B cell (primary cell): ENCODE measurements at regions not wholly inside any gene's neighbourhood (a gene's known extent, or its start where the extent isn't known, plus 50 kb on each side); places are given as distances from the start of the nearest gene placed in this dataset.

Source experiments
- ATAC-seq: fragments of 200-7000 bp; cut with Tn5 transposase; one replicate; pipeline ENCODE4 v1.10.0; 2021; ENCODE audit warnings: low read depth, mild to moderate bottlenecking, moderate number of reproducible peaks, moderate library complexity
- CTCF ChIA-PET: fragments of 350-600 bp; sonication (Branson Sonifier 250); formaldehyde crosslinking; loops from one replicate; lab custom pipeline; 2021; ENCODE audit warnings: antibody characterized with exemption, inconsistent platforms; lab: Charles Lee
- POLR2A ChIA-PET: fragments of 350-600 bp; sonication (Branson Sonifier 250); formaldehyde crosslinking; loops from one replicate; lab custom pipeline; 2021; ENCODE audit warnings: antibody characterized with exemption; lab: Charles Lee
- DNase-seq: peaks from one replicate; pipeline ENCODE4 v3.0.0; 2013
- H2AFZ ChIP-seq: 2 replicates; pipeline ENCODE4 v1.6.1; 2012; ENCODE audit warnings: mild to moderate bottlenecking, low read depth, low read length; ENCODE audit not compliant: insufficient read depth, poor library complexity, severe bottlenecking
- H3K27ac ChIP-seq, 2 donors: 1 replicate in 1 of 2; 2 replicates in 1 of 2; pipeline ENCODE4 v1.5.1; 2012 to 2013; ENCODE audit warnings: low read length in 2 of 2, mild to moderate bottlenecking in 2 of 2, moderate library complexity in 1 of 2
- H3K27me3 ChIP-seq, 4 experiments: fragments of 200-600 bp in 1 of 4; sonication (generic) in 1 of 4; replicated peaks in 1 of 4; 1 replicate in 2 of 4; 2 replicates in 2 of 4; pipeline versions ENCODE4 v1.6.1 to v1.7.0; 2013 to 2016; ENCODE audit warnings: low read length in 3 of 4, mild to moderate bottlenecking in 2 of 4, mixed read lengths in 1 of 4, moderate library complexity in 1 of 4; ENCODE audit not compliant: insufficient read depth in 4 of 4, control insufficient read depth in 3 of 4; ENCODE audit errors: control extremely low read depth in 1 of 4
- H3K36me3 ChIP-seq, 2 experiments: replicated peaks in 1 of 2; 1 replicate in 1 of 2; 2 replicates in 1 of 2; pipeline versions ENCODE4 v1.6.1 to v1.7.1; 2013; ENCODE audit warnings: low read length in 1 of 2; ENCODE audit not compliant: insufficient read depth in 2 of 2, control insufficient read depth in 1 of 2; ENCODE audit errors: control extremely low read depth in 1 of 2, extremely low read depth in 1 of 2
- H3K4me1 ChIP-seq, 2 donors: fragments of 200-600 bp in 1 of 2; sonication (generic) in 1 of 2; 1 replicate in 1 of 2; 2 replicates in 1 of 2; pipeline versions ENCODE4 v1.5.1 to v1.6.1; 2013 to 2017; ENCODE audit warnings: low read length in 2 of 2; ENCODE audit not compliant: control insufficient read depth in 2 of 2, insufficient read depth in 2 of 2
- H3K4me2 ChIP-seq: replicated peaks from 2 replicates; pipeline ENCODE3; 2012; ENCODE audit warnings: mild to moderate bottlenecking, low read depth, low read length; ENCODE audit not compliant: poor library complexity, severe bottlenecking
- H3K4me3 ChIP-seq, 5 experiments: fragments of 200-600 bp in 1 of 5; sonication (generic) in 1 of 5; 1 replicate in 3 of 5; 2 replicates in 2 of 5; pipeline versions ENCODE4 v1.5.1 to v1.7.0; 2011 to 2016; ENCODE audit warnings: low read length in 4 of 5, mild to moderate bottlenecking in 4 of 5, low read depth in 2 of 5, control low read depth in 1 of 5, moderate library complexity in 1 of 5; ENCODE audit not compliant: insufficient read depth in 1 of 5; ENCODE audit errors: control extremely low read depth in 1 of 5, extremely low read depth in 1 of 5
- H3K79me2 ChIP-seq: fragments of 200-600 bp; sonication (generic); one replicate; pipeline ENCODE4 v1.6.0; 2016; ENCODE audit warnings: low read length; ENCODE audit not compliant: control insufficient read depth, insufficient read depth
- H3K9ac ChIP-seq: fragments of 200-600 bp; sonication (generic); 2 replicates; pipeline ENCODE4 v1.6.1; 2017; ENCODE audit warnings: mild to moderate bottlenecking, low read length, moderate library complexity
- H3K9me3 ChIP-seq, 3 donors: one replicate each; pipeline versions ENCODE4 v1.6.1 to v1.7.1; 2013; ENCODE audit warnings: low read length in 2 of 3; ENCODE audit not compliant: control insufficient read depth in 2 of 3, insufficient read depth in 1 of 3; ENCODE audit errors: control extremely low read depth in 1 of 3
- H4K20me1 ChIP-seq: 2 replicates; pipeline ENCODE4 v1.6.0; 2012; ENCODE audit warnings: mild to moderate bottlenecking, low read length; ENCODE audit not compliant: insufficient read depth, control insufficient read depth, poor library complexity, severe bottlenecking
- H3K27ac Mint-ChIP-seq: one replicate; pipeline ENCODE4 v1.8.0; 2021; ENCODE audit warnings: mixed read lengths
- H3K27me3 Mint-ChIP-seq: one replicate; pipeline ENCODE4 v1.8.0; 2021; ENCODE audit warnings: mixed read lengths
- H3K4me1 Mint-ChIP-seq: one replicate; pipeline ENCODE4 v1.8.0; 2021; ENCODE audit warnings: mixed read lengths
- H3K4me3 Mint-ChIP-seq: one replicate; pipeline ENCODE4 v1.8.0; 2021; ENCODE audit warnings: mixed read lengths
- H3K9me3 Mint-ChIP-seq: one replicate; pipeline ENCODE4 v1.8.0; 2022; ENCODE audit warnings: mixed read lengths; ENCODE audit not compliant: insufficient read depth
- EZH2 ChIP-seq: IDR thresholded peaks from 2 replicates; pipeline ENCODE4 v1.6.1; 2012; ENCODE audit warnings: borderline replicate concordance, low read depth, mild to moderate bottlenecking, moderate library complexity, low read length; ENCODE audit not compliant: insufficient read depth, poor library complexity, severe bottlenecking
- WGBS: methylation state at CpG from one replicate; pipeline ENCODE4 v1.1.5; 2013; ENCODE audit warnings: missing lambda C conversion rate; ENCODE audit not compliant: insufficient coverage; 5-methylcytosine and 5-hydroxymethylcytosine counted together
- intact Hi-C: fragments of 100-400 bp; cut with micrococcal nuclease; formaldehyde crosslinking; loops from one replicate; pipeline ENCODE4 v1.10.0; 2022
- TF ChIP-seq, protein P1 (sequence below): fragments of 200-600 bp; IDR thresholded peaks from one replicate; pipeline ENCODE4 v1.8.0; 2022; ENCODE audit warnings: antibody characterized with exemption, mild to moderate bottlenecking

DNA sequence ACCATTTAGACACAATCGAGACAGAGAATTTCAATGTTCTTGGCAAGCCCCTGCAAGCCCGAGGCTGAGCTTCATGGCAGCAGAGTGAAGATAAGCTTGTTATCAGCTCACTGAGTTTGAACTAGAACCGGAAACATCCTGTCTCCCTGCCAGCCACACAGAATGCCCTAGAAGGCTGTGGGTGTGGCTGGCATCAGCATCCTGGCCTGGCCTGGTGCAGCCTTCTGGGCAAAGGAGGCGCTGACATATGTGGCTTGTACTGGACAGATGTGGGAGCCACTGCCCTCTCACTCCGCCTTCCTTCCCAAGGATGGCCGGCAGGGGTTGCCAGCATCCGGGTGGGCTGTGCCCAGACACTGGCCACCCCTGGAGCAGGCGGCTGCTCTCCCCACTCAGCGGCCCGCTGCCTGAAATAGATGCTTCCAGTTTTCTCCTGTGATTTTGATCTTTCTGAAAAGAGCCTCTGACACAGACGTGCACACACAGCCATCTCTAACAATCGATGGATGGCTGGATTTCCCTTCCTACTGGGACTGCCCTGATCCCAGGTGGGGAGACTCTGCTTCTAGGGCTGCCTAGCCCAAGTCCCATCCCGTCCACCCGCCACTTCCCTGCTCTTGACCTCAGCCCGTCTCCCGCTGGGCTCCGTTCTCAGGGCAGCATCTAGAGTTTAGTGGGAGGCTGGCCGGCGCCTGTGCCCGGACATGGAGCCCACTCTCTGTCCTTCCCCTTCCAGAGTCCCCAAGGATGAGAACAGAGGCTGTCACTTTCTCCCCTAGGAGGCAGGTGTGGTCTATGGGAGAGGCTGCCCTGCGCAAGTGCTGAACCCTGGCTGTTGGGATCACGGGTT, 149.7 kb downstream of the CTTN start:
- WGBS, result 91% methylated on average over 16 of the region's 22 CpGs
- POLR2A ChIA-PET, result no interaction called here
- CTCF ChIA-PET, result no interaction called here

DNA sequence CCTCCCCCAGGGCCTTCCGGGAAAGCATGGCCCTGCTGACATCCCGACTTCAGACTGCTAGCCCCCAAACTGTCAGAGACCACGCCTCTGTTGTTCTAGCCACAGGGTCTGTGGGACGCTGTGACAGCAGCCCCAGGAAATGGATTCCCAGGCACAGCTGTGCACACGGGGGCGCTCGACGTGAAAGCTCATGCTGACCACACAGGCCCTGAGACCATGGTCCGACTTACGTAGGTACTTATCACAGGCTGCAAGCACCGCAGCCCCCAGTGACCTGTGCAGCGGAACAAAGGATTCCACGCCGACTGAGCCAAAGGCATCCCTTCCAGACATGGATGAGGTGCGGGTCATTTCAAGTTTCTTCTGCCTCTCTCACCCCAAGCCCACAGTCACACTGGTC, 150.6 kb downstream of the CTTN start:
- no peaks in the 10 kb centered on the region for H3K4me1 Mint-ChIP-seq
- CTCF ChIA-PET, result no interaction called here
- no peaks in the 10 kb centered on the region for H3K27me3 ChIP-seq
- no peaks in the 10 kb centered on the region for H4K20me1 ChIP-seq
- H3K9ac ChIP-seq, result no peak overlapping the region
- H3K79me2 ChIP-seq, result no peaks in the 10 kb centered on the region
- H3K9me3 Mint-ChIP-seq, result no peaks in the 10 kb centered on the region
- H3K36me3 ChIP-seq, result no peaks in the 10 kb centered on the region
- H3K4me2 ChIP-seq, result no peak overlapping the region
- intact Hi-C loops, result no loop called here
- no peak overlapping the region for H3K4me3 Mint-ChIP-seq
- H3K9me3 ChIP-seq, result peaks cover 0 to 5% (median 0%) of the 10 kb centered on the region in 3 donors
- no peak for DNase-seq
- H3K4me1 ChIP-seq, result no peaks in the 10 kb centered on the region
- no peak for TF ChIP-seq EZH2
- TF ChIP-seq, protein P1, sequence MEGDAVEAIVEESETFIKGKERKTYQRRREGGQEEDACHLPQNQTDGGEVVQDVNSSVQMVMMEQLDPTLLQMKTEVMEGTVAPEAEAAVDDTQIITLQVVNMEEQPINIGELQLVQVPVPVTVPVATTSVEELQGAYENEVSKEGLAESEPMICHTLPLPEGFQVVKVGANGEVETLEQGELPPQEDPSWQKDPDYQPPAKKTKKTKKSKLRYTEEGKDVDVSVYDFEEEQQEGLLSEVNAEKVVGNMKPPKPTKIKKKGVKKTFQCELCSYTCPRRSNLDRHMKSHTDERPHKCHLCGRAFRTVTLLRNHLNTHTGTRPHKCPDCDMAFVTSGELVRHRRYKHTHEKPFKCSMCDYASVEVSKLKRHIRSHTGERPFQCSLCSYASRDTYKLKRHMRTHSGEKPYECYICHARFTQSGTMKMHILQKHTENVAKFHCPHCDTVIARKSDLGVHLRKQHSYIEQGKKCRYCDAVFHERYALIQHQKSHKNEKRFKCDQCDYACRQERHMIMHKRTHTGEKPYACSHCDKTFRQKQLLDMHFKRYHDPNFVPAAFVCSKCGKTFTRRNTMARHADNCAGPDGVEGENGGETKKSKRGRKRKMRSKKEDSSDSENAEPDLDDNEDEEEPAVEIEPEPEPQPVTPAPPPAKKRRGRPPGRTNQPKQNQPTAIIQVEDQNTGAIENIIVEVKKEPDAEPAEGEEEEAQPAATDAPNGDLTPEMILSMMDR, result no peak
- no peak overlapping the region for H3K27ac Mint-ChIP-seq
- POLR2A ChIA-PET, result no interaction called here
- H2AFZ ChIP-seq, result no peak overlapping the region
- H3K27ac ChIP-seq, result no peak overlapping the region
- no peak overlapping the region for H3K4me3 ChIP-seq
- H3K27me3 Mint-ChIP-seq, result no peaks in the 10 kb centered on the region
- ATAC-seq, result no peak
- WGBS, result 91% methylated on average over 15 of the region's 15 CpGs

More for the DNA sequence above, 149.7 kb downstream of the CTTN start:
- Histone ChIP-seq H3K27me3 (no peaks in the 10 kb centered on the region), H3K27ac (no peak overlapping the region), H3K9ac (no peak overlapping the region), H3K4me2 (no peak overlapping the region), H4K20me1 (no peaks in the 10 kb centered on the region), H2AFZ (no peak overlapping the region), H3K79me2 (no peaks in the 10 kb centered on the region), H3K36me3 (no peaks in the 10 kb centered on the region), H3K9me3 (peaks cover 0 to 5% (median 0%) of the 10 kb centered on the region in 3 donors), H3K4me3 (no peak overlapping the region), H3K4me1 (no peaks in the 10 kb centered on the region)
- intact Hi-C loops, result no loop called here
- ATAC-seq (no peak), DNase-seq (no peak)
- TF ChIP-seq, protein P1, result no peak
- TF ChIP-seq EZH2, result no peak
- Mint-ChIP-seq H3K9me3 (no peaks in the 10 kb centered on the region), H3K4me1 (no peaks in the 10 kb centered on the region), H3K27ac (no peak overlapping the region), H3K4me3 (no peak overlapping the region), H3K27me3 (no peaks in the 10 kb centered on the region)
